Islet precursor cell (in vitro differentiated cells): ENCODE measurements at regions not wholly inside any gene's neighbourhood (a gene's known extent, or its start where the extent isn't known, plus 50 kb on each side); places are given as distances from the start of the nearest gene placed in this dataset.

Experiments used
- DNase-seq: peaks from one replicate; pipeline ENCODE4 v3.0.0-alpha.2; 2018

GRCh38 chr9:87340391-87340790 is 157.3 kb upstream of the DAPK1 start:
- DNase-seq: no peak

- no peak for DNase-seq
Observed at GRCh38 chr9:87342743-87343142, 154.9 kb upstream of the DAPK1 start.

- no peak for DNase-seq
Observed at GRCh38 chr9:87343816-87344430, 153.7 kb upstream of the DAPK1 start.

GRCh38 chr9:87346061-87346665 is 151.5 kb upstream of the DAPK1 start:
- no peak for DNase-seq

GRCh38 chr9:87350915-87351314 is 146.8 kb upstream of the DAPK1 start:
- no peak for DNase-seq

GRCh38 chr9:87353301-87353700 is 144.4 kb upstream of the DAPK1 start:
- no peak for DNase-seq

GRCh38 chr9:87354147-87354546 is 143.5 kb upstream of the DAPK1 start:
- peak; percentile 37 for DNase-seq

GRCh38 chr9:87357600-87357999 is 140.1 kb upstream of the DAPK1 start:
- no peak for DNase-seq

GRCh38 chr9:87359264-87359663 is 138.4 kb upstream of the DAPK1 start:
- DNase-seq: no peak

- no peak for DNase-seq
Observed at GRCh38 chr9:87359958-87360601, 137.6 kb upstream of the DAPK1 start.

GRCh38 chr9:87370049-87370685 is 127.5 kb upstream of the DAPK1 start:
- DNase-seq: no peak

GRCh38 chr9:87371795-87372355 is 125.8 kb upstream of the DAPK1 start:
- no peak for DNase-seq

- DNase-seq: no peak
Observed at GRCh38 chr9:87372356-87372851, 125.3 kb upstream of the DAPK1 start.

- DNase-seq: peak; percentile 76
Observed at GRCh38 chr9:87374023-87374919, 123.4 kb upstream of the DAPK1 start.

GRCh38 chr9:87375397-87376073 is 122.1 kb upstream of the DAPK1 start:
- no peak for DNase-seq

- DNase-seq: no peak
Observed at GRCh38 chr9:87378676-87379075, 119.0 kb upstream of the DAPK1 start.

- no peak for DNase-seq
Observed at GRCh38 chr9:87379300-87379699, 118.4 kb upstream of the DAPK1 start.

GRCh38 chr9:87381050-87381711 is 116.5 kb upstream of the DAPK1 start:
- DNase-seq: no peak

GRCh38 chr9:87381746-87382145 is 115.9 kb upstream of the DAPK1 start:
- no peak for DNase-seq

GRCh38 chr9:87382900-87383299 is 114.8 kb upstream of the DAPK1 start:
- no peak for DNase-seq
